Hematopoietic multipotent progenitor cell (in vitro differentiated cells): ENCODE measurements at regions not wholly inside any gene's neighbourhood (a gene's known extent, or its start where the extent isn't known, plus 50 kb on each side); places are given as distances from the start of the nearest gene placed in this dataset.
A peak's percentile ranks its signal among the peaks of the same experiment; 100 is the strongest.

Experiments
- DNase-seq, 3 donors: peaks; one replicate each; pipeline ENCODE4 v3.0.0-alpha.2; 2011 to 2015; ENCODE audit warnings: low read depth in 2 of 3, low spot score in 2 of 3

DNA sequence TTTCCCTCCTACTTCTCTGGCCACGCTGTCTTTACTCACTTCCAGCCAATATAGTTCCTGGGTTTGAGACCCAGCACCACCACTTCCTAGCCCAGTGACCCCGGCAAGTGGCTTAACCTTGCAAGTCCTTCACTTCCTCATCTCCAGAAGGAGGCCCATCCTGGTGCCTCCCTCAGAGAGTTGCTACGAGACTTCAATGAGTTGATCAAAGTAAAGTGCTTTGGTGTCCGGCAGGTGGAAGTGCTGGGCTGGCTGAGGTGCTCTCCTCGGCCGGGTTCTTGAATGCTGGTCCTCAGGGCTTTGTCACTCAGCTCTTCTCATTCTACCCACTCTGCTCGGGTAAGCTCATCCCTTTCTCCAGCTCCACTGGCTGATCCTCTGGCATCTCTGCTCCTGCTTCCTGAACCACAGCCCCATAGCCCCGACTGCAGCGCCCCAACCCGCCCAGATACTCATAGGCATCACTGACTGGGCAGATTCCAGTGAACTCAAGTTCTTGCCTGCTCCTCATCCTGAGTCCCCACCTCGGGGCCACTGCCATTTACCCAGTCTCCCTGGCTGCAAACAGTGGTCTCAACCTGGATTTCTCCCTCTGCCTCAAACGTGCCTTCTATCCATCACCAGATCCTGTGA, 75.8 kb upstream of the WNT4 start:
- DNase-seq, result no peak

DNA sequence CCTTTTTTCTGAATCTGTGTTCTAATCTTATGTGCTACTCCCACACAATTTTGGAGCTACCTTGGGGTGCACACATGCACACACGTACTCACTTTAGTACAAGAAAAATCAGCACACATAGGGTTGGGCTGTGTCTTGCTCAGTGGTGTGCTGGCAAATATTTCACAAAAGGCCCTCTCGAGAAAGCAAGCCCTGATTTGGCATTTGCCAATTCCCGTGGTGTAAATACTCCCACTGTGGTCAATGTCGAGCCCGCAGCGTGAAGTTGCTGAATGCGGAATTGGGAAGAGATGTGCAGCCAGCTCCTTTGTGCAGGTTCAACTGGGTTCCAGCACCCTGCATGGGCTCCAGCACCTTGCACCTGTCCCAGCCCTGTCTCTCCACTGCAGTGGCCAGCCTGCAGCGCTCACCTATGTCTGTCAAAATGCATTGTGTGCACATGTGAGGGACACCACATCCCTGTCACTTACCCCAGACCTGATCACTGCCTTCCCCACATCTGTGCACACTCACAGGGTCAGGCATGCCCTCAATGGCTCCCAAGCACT, 78.4 kb upstream of the WNT4 start:
- no peak for DNase-seq

GRCh38 chr1:22222723-22223122, 79.8 kb upstream of the WNT4 start:
- no peak for DNase-seq

GRCh38 chr1:22223176-22223575, 80.3 kb upstream of the WNT4 start:
- no peak for DNase-seq

- no peak for DNase-seq
Measured at GRCh38 chr1:22224091-22224490, 81.2 kb upstream of the WNT4 start.

GRCh38 chr1:22224631-22225030, 81.7 kb upstream of the WNT4 start:
- no peak for DNase-seq

DNA sequence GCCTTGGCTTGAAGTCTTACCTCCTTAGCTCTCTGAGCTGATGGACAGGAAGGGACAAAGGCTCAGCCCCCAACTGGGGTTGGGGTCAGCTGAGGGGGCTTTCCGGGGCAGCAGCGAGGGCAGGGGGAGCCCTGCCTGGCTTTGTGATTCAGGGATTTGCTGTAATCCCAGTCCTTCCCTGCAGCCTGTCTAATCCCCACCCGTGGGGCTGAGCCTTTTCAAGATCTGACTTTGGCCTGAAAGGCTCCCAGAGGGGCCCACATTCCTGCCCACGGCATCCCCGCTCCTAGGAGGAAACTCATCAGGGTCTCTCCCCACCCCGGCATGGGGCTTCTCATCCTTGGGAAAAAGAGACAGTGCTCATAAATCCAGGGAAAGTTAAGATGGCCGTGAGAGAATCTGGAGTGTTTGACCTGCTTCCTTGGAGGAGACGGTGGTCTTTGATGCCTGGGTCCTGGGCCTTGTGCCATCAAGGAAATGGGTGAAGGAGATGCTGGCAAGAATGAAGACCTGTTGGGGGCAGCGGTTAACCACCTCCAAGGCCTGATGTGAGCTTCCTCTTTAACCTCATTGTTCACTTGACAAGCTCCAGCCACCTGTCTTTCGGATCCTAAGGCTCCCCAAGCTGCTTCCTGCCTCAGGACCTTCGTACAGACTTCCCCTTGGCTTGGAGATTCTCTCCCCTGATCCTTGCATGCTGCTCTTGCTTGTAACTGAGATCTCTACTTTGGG, 83.1 kb upstream of the WNT4 start:
- peak in 2 of 3 donors; percentile 5 to 55 for DNase-seq

DNA sequence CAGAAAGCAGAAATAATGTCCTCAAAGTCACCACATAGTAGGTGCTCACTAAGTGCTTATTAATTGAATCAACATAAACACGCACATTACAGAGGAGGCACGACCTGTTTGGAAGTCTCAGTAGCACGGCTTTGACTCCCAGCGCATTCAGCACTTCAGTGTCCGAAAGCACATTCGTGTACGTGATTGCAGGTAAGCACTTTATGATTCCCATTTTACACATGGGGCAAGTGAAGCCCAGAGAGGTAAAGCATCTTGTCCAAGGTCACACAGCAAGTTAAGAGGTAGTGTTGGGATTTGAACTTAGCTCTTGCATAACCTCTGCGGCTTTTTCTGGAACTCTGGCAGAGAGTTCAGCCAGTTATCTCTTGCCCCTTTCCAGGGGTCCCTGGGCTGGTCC, 85.2 kb upstream of the WNT4 start:
- no peak for DNase-seq

- no peak for DNase-seq
Measured at GRCh38 chr1:22228505-22228911, 85.6 kb upstream of the WNT4 start.

- no peak for DNase-seq
Measured at GRCh38 chr1:22229379-22229778, 86.5 kb upstream of the WNT4 start.

DNA sequence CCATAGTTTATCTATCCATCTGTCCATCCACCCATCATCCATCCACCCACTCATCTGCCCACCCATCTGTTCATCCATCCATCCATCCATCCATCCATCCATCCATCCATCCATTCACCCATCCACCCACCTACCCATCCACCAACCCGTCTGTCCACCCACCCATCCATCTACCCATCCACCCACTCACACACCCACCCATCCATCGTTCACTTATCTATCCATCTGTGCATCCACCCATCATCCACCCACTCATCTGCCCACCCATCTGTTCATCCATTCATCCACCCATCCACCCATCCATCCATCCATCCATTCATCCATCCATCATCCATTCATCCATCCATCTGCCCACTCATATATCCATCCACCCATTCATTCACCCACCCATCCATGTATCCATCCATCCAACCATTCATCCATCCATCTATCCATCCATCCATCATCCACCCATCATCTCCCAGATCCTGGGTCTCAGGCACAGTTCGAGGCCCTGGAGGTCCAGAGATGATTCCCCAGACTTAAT, 88.2 kb upstream of the WNT4 start:
- no peak for DNase-seq

DNA sequence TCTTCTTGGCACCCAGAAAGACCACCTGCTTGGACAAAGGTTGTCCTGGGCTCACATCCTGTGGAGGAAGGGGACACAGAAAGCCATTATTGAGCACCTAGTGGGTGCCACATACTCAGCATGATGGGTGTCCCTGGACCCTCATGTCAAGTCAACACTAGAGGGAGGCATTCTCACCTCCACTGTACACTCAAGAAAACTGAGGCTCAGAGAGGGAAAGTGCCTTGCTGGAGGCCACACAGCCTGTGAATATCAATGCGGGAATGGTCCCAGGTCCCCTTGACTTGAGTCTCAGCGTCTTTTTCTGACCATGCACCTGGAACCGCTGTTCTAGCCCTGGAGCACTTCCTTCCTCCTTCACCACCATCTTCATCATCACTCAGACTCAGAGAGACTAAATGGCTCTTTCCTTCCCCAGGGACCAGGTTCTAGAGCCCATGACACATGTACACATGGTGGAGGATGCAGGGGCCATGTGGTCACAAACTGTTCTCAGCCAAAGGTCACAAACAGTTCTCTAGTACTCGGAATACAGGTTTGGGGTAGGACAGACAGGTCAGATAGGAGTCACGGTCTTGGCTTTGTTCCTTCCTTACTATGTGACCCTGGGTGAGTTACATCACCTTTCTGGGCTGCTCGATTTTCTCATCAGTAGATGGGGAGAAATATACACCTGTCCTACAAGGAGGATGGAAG, 89.2 kb upstream of the WNT4 start:
- no peak for DNase-seq

- DNase-seq, result no peak
Measured at GRCh38 chr1:22233222-22233621, 90.3 kb upstream of the WNT4 start.

DNA sequence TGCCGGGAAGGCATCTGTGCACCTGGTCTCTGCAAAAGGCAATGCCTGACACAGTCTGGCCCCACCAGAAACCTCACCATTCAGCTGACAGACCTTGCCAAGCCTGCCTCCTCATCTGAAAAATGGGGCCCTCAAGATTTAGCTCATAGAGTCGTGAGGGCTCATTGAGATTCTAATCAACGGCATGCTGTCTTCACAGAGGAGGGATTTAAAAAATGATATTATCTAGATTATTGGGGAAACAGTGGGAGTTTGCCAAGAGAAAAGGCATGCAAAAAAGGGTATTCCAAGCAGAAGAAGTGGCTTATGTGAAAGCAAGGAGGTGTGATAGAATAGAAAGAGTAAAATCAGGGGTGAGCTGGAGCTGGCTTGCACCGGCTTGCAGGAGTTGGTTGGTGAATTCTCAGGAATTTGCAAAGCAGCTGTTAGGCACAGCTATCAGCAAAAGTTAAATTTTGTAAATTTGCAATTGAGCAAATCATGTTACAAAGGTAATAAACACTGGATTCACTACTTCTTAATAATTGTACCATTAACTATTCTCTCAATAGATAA, 91.7 kb upstream of the WNT4 start:
- DNase-seq, result no peak

- no peak for DNase-seq
Measured at GRCh38 chr1:22236166-22236565, 93.3 kb upstream of the WNT4 start.

DNA sequence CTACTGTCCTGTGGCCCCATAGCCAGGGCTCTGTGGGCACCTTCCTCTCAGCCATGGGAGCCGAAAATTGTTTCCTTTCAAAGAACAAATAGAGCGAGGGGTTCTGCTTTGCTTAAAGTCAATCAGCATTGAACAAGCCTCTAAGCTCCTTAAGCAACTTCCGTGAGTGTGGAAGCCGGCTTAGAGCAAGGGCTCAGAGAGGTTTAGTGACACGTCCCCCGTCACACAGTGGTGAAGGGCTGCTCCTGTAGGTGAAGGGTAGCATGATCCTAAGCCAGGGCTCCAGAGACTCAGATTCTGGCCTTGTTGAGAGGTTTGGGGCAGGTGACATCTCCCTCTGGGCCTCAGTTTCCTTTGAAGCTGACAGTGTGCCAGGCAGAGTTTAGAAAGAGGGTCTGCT, 94.0 kb upstream of the WNT4 start:
- DNase-seq, result no peak

GRCh38 chr1:22237433-22238093, 94.7 kb upstream of the WNT4 start:
- no peak for DNase-seq

- DNase-seq, result no peak
Measured at GRCh38 chr1:22238356-22239224, 95.7 kb upstream of the WNT4 start.

GRCh38 chr1:22239378-22239777, 96.5 kb upstream of the WNT4 start:
- no peak for DNase-seq

DNA sequence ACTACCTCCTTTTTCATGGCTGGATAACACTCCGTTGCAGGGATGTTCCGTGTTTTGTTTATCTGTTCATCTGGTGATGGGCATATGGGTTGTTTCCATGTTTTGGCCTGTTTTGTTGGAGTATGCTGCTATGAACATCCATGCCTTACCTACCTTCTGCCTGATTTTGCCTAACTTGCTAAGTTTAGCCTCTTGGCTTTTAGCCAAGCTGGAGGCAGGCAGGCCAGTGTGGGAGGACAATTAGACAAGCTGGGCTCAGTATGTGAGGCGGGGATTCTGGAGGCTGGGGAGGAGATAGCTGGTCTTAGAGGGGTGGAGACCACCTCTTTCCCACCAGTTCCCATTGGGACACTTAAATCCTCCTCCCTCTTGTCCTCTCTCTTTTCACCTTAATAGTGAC, 98.4 kb upstream of the WNT4 start:
- DNase-seq, result no peak
